Spleen (tissue), 11 donors: ENCODE measurements at regions not wholly inside any gene's neighbourhood (a gene's known extent, or its start where the extent isn't known, plus 50 kb on each side); places are given as distances from the start of the nearest gene placed in this dataset.
A peak's percentile ranks its signal among the peaks of the same experiment; 100 is the strongest.

ENCODE experiments used
- DNase-seq: peaks from one replicate; pipeline ENCODE4 v3.0.0-alpha.2; 2020
- H3K27ac ChIP-seq, 8 donors: fragments of 200-600 bp; sonication (generic) in 7 of 8; 1 replicate in 4 of 8; 2 replicates in 4 of 8; pipeline versions ENCODE4 v1.5.0 to v1.8.0; 2016 to 2021; ENCODE audit warnings: inconsistent platforms in 4 of 8, mild to moderate bottlenecking in 4 of 8, moderate library complexity in 1 of 8
- H3K27me3 ChIP-seq, 7 donors: fragments of 200-600 bp; sonication (generic) in 6 of 7; replicated peaks in 1 of 7; 1 replicate in 4 of 7; 2 replicates in 3 of 7; pipeline versions ENCODE4 v1.5.0 to v1.8.0; 2016 to 2021; ENCODE audit warnings: inconsistent platforms in 3 of 7, mild to moderate bottlenecking in 1 of 7
- H3K36me3 ChIP-seq, 6 donors: fragments of 200-600 bp; sonication (generic) in 5 of 6; 1 replicate in 4 of 6; 2 replicates in 2 of 6; pipeline versions ENCODE4 v1.5.0 to v1.8.0; 2016 to 2021; ENCODE audit warnings: inconsistent platforms in 2 of 6
- H3K4me1 ChIP-seq, 6 donors: fragments of 200-600 bp; sonication (generic) in 5 of 6; 1 replicate in 3 of 6; 2 replicates in 3 of 6; pipeline versions ENCODE4 v1.5.0 to v1.8.0; 2016 to 2021; ENCODE audit warnings: inconsistent platforms in 3 of 6
- H3K4me3 ChIP-seq, 8 donors: fragments of 200-600 bp; sonication (generic) in 7 of 8; 1 replicate in 4 of 8; 2 replicates in 4 of 8; pipeline versions ENCODE4 v1.5.0 to v1.8.0; 2016 to 2021; ENCODE audit warnings: inconsistent platforms in 4 of 8, mild to moderate bottlenecking in 4 of 8, moderate library complexity in 2 of 8
- H3K9me3 ChIP-seq, 8 donors: fragments of 200-600 bp; sonication (generic) in 7 of 8; 1 replicate in 4 of 8; 2 replicates in 4 of 8; pipeline versions ENCODE4 v1.5.0 to v1.8.0; 2016 to 2021; ENCODE audit warnings: inconsistent platforms in 4 of 8
- CTCF ChIP-seq, 11 experiments: fragments of 200-600 bp in 7 of 11; fragments of 450-650 bp in 4 of 11; sonication (generic) in 4 of 11; IDR thresholded peaks in 8 of 11; conservative IDR thresholded peaks in 3 of 11; 1 replicate in 7 of 11; 2 replicates in 4 of 11; pipeline versions ENCODE4 v1.4.0 to v1.8.0; 2016 to 2021; ENCODE audit warnings: antibody characterized with exemption in 11 of 11, inconsistent platforms in 4 of 11, mild to moderate bottlenecking in 1 of 11
- POLR2A ChIP-seq, 3 donors: fragments of 450-650 bp; IDR thresholded peaks; one replicate each; pipeline ENCODE4 v1.5.1; 2017; ENCODE audit warnings: antibody characterized with exemption in 3 of 3, mild to moderate bottlenecking in 1 of 3
- POLR2AphosphoS5 ChIP-seq, 3 donors: sonication (generic); formaldehyde crosslinking; IDR thresholded peaks; one replicate each; pipeline ENCODE4 v1.5.1; 2017; ENCODE audit warnings: antibody characterized with exemption in 3 of 3
- WGBS, 5 donors: extraction: QIAGEN DNeasy Blood & Tissue Kit in 3 of 5; methylation state at CpG; one replicate each; pipeline versions ENCODE4 v1.1.5 to v1.1.7; 2013 to 2018; 5-methylcytosine and 5-hydroxymethylcytosine counted together
- intact Hi-C: fragments of 100-400 bp; cut with DNase I; formaldehyde crosslinking; loops from one replicate; pipeline ENCODE4 v1.15.0; 2023; ENCODE audit warnings: low total_unique reads
- donor health status: healthy with polysubstance abuse.
- donor health status: DM: no; HTN: no; CAD: no; lungs with moderate emphysema.
- donor health status: DM: no; HTN: no; CAD: no.
- donor health status: Bipolar disorder and iron deficiency.
- donor health status: healthy.
- donor health status: DM: no; HTN: no; CAD: no.
- donor health status: DM: yes; HTN: yes; CAD: no.

GRCh38 chr10:78856421-78856820 lies 212.3 kb upstream of the ZMIZ1 start:
- TF ChIP-seq POLR2A (IDR thresholded peaks at IDR 0.05) (no peak), POLR2AphosphoS5 (IDR thresholded peaks at IDR 0.05) (peak; percentile 55 to 77 (median 64))
- DNase-seq: no peak
- Histone ChIP-seq H3K36me3 (no peaks in the 10 kb centered on the region), H3K27ac (no peak overlapping the region), H3K9me3 (no peaks in the 10 kb centered on the region), H3K4me1 (peaks cover 0 to 22% (median 3%) of the 10 kb centered on the region in 6 donors), H3K4me3 (no peak overlapping the region), H3K27me3 (no peaks in the 10 kb centered on the region)
- intact Hi-C loops: no loop called here
- 60 to 79% (median 70%) methylated on average over 1 of the region's 1 CpG for WGBS, 5 donors

GRCh38 chr10:78857193-78857592 lies 211.6 kb upstream of the ZMIZ1 start:
- intact Hi-C loops: no loop called here
- H3K9me3 ChIP-seq: no peaks in the 10 kb centered on the region
- no peak overlapping the region for H3K27ac ChIP-seq
- WGBS, 5 donors: 94 to 99% (median 96%) methylated on average over 3 of the region's 3 CpGs
- H3K27me3 ChIP-seq: no peaks in the 10 kb centered on the region
- peaks cover 0 to 20% (median 3%) of the 10 kb centered on the region in 6 donors for H3K4me1 ChIP-seq
- no peak for DNase-seq
- no peak overlapping the region for H3K4me3 ChIP-seq
- H3K36me3 ChIP-seq: no peaks in the 10 kb centered on the region
- no peak for TF ChIP-seq CTCF (IDR thresholded peaks at IDR 0.05 in 8 of 11, conservative IDR thresholded peaks at IDR 0.05 in 3 of 11)
- no peak for TF ChIP-seq POLR2AphosphoS5 (IDR thresholded peaks at IDR 0.05)
- TF ChIP-seq POLR2A (IDR thresholded peaks at IDR 0.05): no peak

GRCh38 chr10:78859266-78859665 lies 209.5 kb upstream of the ZMIZ1 start:
- TF ChIP-seq CTCF (IDR thresholded peaks at IDR 0.05 in 8 of 11, conservative IDR thresholded peaks at IDR 0.05 in 3 of 11): no peak
- no peak for TF ChIP-seq POLR2A (IDR thresholded peaks at IDR 0.05)
- no peak for TF ChIP-seq POLR2AphosphoS5 (IDR thresholded peaks at IDR 0.05)
- 85 to 95% (median 94%) methylated on average over 5 of the region's 5 CpGs for WGBS, 5 donors
- no peak overlapping the region for H3K4me3 ChIP-seq
- peaks cover 0 to 7% (median 0%) of the 10 kb centered on the region in 6 donors for H3K4me1 ChIP-seq
- intact Hi-C loops: no loop called here
- DNase-seq: no peak
- H3K36me3 ChIP-seq: no peaks in the 10 kb centered on the region
- H3K27me3 ChIP-seq: no peaks in the 10 kb centered on the region
- H3K9me3 ChIP-seq: no peaks in the 10 kb centered on the region
- H3K27ac ChIP-seq: no peak overlapping the region

DNA sequence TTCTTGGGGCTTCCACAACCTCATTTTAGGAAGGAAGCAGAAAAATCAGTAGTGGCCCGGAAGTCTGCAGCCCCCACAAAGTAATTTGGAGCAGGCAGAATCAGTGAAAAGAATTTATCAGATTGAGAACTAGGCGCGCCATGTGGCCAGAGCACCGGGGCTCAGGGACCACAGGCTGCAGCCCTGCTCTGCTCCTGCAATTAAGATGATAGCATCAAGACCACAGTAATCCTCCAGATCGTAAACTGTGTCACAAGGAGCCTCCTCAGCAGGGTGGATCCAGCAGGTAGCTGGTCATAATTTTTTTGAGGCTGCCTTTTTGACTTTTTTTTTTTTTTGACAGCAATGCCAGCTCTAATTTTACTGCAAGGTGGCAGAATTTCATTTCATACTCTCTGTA lies 209.0 kb upstream of the ZMIZ1 start:
- intact Hi-C loops: no loop called here

More for the DNA sequence above, 209.0 kb upstream of the ZMIZ1 start:
- Histone ChIP-seq H3K4me1 (peaks cover 0 to 7% (median 0%) of the 10 kb centered on the region in 6 donors), H3K27me3 (no peaks in the 10 kb centered on the region), H3K4me3 (no peak overlapping the region), H3K27ac (no peak overlapping the region), H3K36me3 (no peaks in the 10 kb centered on the region), H3K9me3 (no peaks in the 10 kb centered on the region)
- 48 to 61% (median 60%) methylated on average over 5 of the region's 5 CpGs for WGBS, 5 donors
- TF ChIP-seq POLR2A (IDR thresholded peaks at IDR 0.05): no peak
- no peak for TF ChIP-seq CTCF (IDR thresholded peaks at IDR 0.05 in 8 of 11, conservative IDR thresholded peaks at IDR 0.05 in 3 of 11)
- TF ChIP-seq POLR2AphosphoS5 (IDR thresholded peaks at IDR 0.05): no peak
- no peak for DNase-seq
